D721Med (cell line): ENCODE measurements at regions not wholly inside any gene's neighbourhood (a gene's known extent, or its start where the extent isn't known, plus 50 kb on each side); places are given as distances from the start of the nearest gene placed in this dataset.
A peak's percentile ranks its signal among the peaks of the same experiment; 100 is the strongest.

Source experiments
- DNase-seq: peaks from one replicate; pipeline ENCODE4 v3.0.0; 2011; ENCODE audit warnings: low spot score; ENCODE audit not compliant: insufficient read length
- FAIRE-seq: peaks from 2 replicates; lab custom pipeline; 2011; peaks lifted over from hg19 to GRCh38; lab: Jason Lieb, UNC
- CTCF ChIP-seq: IDR thresholded peaks from 2 replicates; pipeline ENCODE4 v1.5.1; 2012; ENCODE audit warnings: mild to moderate bottlenecking, control low read depth; ENCODE audit not compliant: insufficient read depth; ENCODE audit errors: missing control alignments

GRCh38 chr3:64406271-64406670, 181.0 kb upstream of the PRICKLE2 start:
- no peak for FAIRE-seq
- no peak for DNase-seq
- TF ChIP-seq CTCF: no peak

- DNase-seq (no peak), FAIRE-seq (no peak)
- TF ChIP-seq CTCF: no peak
Observed at GRCh38 chr3:64405211-64405835, 180.1 kb upstream of the PRICKLE2 start.

GRCh38 chr3:64400706-64401105, 175.4 kb upstream of the PRICKLE2 start:
- FAIRE-seq (no peak), DNase-seq (no peak)
- TF ChIP-seq CTCF: no peak

GRCh38 chr3:64399205-64399800, 174.0 kb upstream of the PRICKLE2 start:
- no peak for FAIRE-seq
- peak; percentile 56 for TF ChIP-seq CTCF
- DNase-seq: no peak

- no peak for TF ChIP-seq CTCF
- DNase-seq (peak; percentile 31), FAIRE-seq (peak; percentile 98)
Observed at GRCh38 chr3:64398476-64398875, 173.2 kb upstream of the PRICKLE2 start.

- no peak for DNase-seq
- no peak for TF ChIP-seq CTCF
- peak; percentile 44 for FAIRE-seq
Observed at GRCh38 chr3:64398006-64398405, 172.7 kb upstream of the PRICKLE2 start.

- TF ChIP-seq CTCF: no peak
- no peak for FAIRE-seq
- DNase-seq: no peak
Observed at GRCh38 chr3:64397573-64397972, 172.3 kb upstream of the PRICKLE2 start.
